ENCODE measurements at regions not wholly inside any gene's neighbourhood (a gene's known extent, or its start where the extent isn't known, plus 50 kb on each side); places are given as distances from the start of the nearest gene placed in this dataset.

DNA sequence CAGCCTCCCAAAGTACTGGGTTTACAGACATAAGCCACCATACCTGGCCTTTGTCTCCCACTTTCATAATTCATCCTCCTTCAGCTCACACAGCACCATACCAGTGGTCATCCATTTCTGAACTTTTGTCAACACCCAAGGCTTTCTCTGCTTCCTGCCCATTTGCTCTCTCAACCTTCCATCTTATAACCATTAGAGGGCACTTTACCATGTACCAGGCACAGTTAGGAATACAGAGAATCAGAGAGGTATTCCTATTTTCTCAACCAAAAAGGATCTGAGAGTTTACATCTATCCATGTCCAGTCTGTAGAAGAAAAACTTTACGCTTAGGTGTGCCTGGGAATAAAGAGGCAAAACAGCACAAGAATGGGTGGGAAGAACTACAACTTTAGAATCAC lies 397.6 kb downstream of the BUD13 start:
- TF ChIP-seq, protein P1, sequence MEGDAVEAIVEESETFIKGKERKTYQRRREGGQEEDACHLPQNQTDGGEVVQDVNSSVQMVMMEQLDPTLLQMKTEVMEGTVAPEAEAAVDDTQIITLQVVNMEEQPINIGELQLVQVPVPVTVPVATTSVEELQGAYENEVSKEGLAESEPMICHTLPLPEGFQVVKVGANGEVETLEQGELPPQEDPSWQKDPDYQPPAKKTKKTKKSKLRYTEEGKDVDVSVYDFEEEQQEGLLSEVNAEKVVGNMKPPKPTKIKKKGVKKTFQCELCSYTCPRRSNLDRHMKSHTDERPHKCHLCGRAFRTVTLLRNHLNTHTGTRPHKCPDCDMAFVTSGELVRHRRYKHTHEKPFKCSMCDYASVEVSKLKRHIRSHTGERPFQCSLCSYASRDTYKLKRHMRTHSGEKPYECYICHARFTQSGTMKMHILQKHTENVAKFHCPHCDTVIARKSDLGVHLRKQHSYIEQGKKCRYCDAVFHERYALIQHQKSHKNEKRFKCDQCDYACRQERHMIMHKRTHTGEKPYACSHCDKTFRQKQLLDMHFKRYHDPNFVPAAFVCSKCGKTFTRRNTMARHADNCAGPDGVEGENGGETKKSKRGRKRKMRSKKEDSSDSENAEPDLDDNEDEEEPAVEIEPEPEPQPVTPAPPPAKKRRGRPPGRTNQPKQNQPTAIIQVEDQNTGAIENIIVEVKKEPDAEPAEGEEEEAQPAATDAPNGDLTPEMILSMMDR (IDR thresholded peaks at IDR 0.05): no peak
- TF ChIP-seq EP300 (IDR thresholded peaks at IDR 0.05) (no peak), CHD2 (IDR thresholded peaks at IDR 0.05; ENCODE audit: low read length, partially characterized antibody) (no peak), HDAC2 (IDR thresholded peaks at IDR 0.05) (no peak), CEBPB (IDR thresholded peaks at IDR 0.05) (no peak), SMC3 (IDR thresholded peaks at IDR 0.05) (no peak), KDM1A (IDR thresholded peaks at IDR 0.05; ENCODE audit: low read depth) (no peak), POLR2A (IDR thresholded peaks at IDR 0.05; ENCODE audit: low read length) (no peak)
- TF ChIP-seq, protein P2, sequence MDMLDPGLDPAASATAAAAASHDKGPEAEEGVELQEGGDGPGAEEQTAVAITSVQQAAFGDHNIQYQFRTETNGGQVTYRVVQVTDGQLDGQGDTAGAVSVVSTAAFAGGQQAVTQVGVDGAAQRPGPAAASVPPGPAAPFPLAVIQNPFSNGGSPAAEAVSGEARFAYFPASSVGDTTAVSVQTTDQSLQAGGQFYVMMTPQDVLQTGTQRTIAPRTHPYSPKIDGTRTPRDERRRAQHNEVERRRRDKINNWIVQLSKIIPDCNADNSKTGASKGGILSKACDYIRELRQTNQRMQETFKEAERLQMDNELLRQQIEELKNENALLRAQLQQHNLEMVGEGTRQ (IDR thresholded peaks at IDR 0.05): no peak
